HG03565 (cell line): ENCODE measurements at regions not wholly inside any gene's neighbourhood (a gene's known extent, or its start where the extent isn't known, plus 50 kb on each side); places are given as distances from the start of the nearest gene placed in this dataset.

Experiments
- ATAC-seq: cut with Tn5 transposase; IDR thresholded peaks from one replicate; pipeline ENCODE4 v1.9.1; 2021; ENCODE audit warnings: mild to moderate bottlenecking, moderate library complexity; ENCODE audit not compliant: unreplicated experiment

GRCh38 chr1:56169856-56170255 is 409.5 kb downstream of the PLPP3 start:
- no peak for ATAC-seq

GRCh38 chr1:56168176-56168575 is 411.2 kb downstream of the PLPP3 start:
- no peak for ATAC-seq

- ATAC-seq = no peak
Measured at GRCh38 chr1:56167596-56167995, 411.8 kb downstream of the PLPP3 start.

- no peak for ATAC-seq
Measured at GRCh38 chr1:56160773-56161315, 418.5 kb downstream of the PLPP3 start.

- ATAC-seq = no peak
Measured at GRCh38 chr1:56156971-56157876, 422.1 kb downstream of the PLPP3 start.

- ATAC-seq = no peak
Measured at GRCh38 chr1:56153276-56153675, 426.1 kb downstream of the PLPP3 start.

GRCh38 chr1:56152635-56153034 is 426.7 kb downstream of the PLPP3 start:
- ATAC-seq = no peak

GRCh38 chr1:56151402-56151801 is 428.0 kb downstream of the PLPP3 start:
- no peak for ATAC-seq

- no peak for ATAC-seq
Measured at GRCh38 chr1:56150441-56151215, 428.7 kb downstream of the PLPP3 start.

GRCh38 chr1:56149761-56150160 is 429.6 kb downstream of the PLPP3 start:
- no peak for ATAC-seq

GRCh38 chr1:56148326-56149193 is 430.8 kb downstream of the PLPP3 start:
- no peak for ATAC-seq

GRCh38 chr1:56147459-56147858 is 431.9 kb downstream of the PLPP3 start:
- ATAC-seq = no peak

GRCh38 chr1:56147034-56147433 is 432.3 kb downstream of the PLPP3 start:
- ATAC-seq = no peak

GRCh38 chr1:56146449-56146848 is 432.9 kb downstream of the PLPP3 start:
- ATAC-seq = no peak

GRCh38 chr1:56145581-56145980 is 433.8 kb downstream of the PLPP3 start:
- ATAC-seq = no peak

GRCh38 chr1:56142301-56142700 is 437.1 kb downstream of the PLPP3 start:
- ATAC-seq = no peak

GRCh38 chr1:56139836-56140235 is 439.5 kb downstream of the PLPP3 start:
- no peak for ATAC-seq

- no peak for ATAC-seq
Measured at GRCh38 chr1:56137521-56138505, 441.6 kb downstream of the PLPP3 start.

- ATAC-seq = no peak
Measured at GRCh38 chr1:56137090-56137489, 442.3 kb downstream of the PLPP3 start.

GRCh38 chr1:56135864-56136147 is 443.6 kb downstream of the PLPP3 start:
- peak; percentile 8 for ATAC-seq
